Transverse colon (tissue), 4 donors: ENCODE measurements at regions not wholly inside any gene's neighbourhood (a gene's known extent, or its start where the extent isn't known, plus 50 kb on each side); places are given as distances from the start of the nearest gene placed in this dataset.

Experiments
- DNase-seq: peaks from one replicate; pipeline ENCODE4 v3.0.0-alpha.2; 2019
- H3K27ac ChIP-seq, 4 donors: fragments of 200-600 bp; sonication (generic); 2 replicates each; pipeline ENCODE4 v1.5.1; 2016 to 2018; ENCODE audit warnings: inconsistent platforms in 4 of 4
- H3K27me3 ChIP-seq: fragments of 200-600 bp; sonication (generic); 2 replicates; pipeline ENCODE4 v1.5.1; 2017; ENCODE audit warnings: inconsistent platforms
- H3K36me3 ChIP-seq, 4 donors: fragments of 200-600 bp; sonication (generic); 2 replicates each; pipeline ENCODE4 v1.5.1; 2017 to 2019; ENCODE audit warnings: inconsistent platforms in 4 of 4
- H3K4me1 ChIP-seq, 4 donors: fragments of 200-600 bp; sonication (generic); 2 replicates each; pipeline ENCODE4 v1.5.1; 2017 to 2020; ENCODE audit warnings: inconsistent platforms in 4 of 4
- H3K4me3 ChIP-seq, 4 donors: fragments of 200-600 bp; sonication (generic); 1 replicate in 1 of 4; 2 replicates in 3 of 4; pipeline versions ENCODE4 v1.5.1 to v1.6.1; 2017 to 2019; ENCODE audit warnings: inconsistent platforms in 4 of 4
- H3K9me3 ChIP-seq, 2 donors: fragments of 200-600 bp; sonication (generic); 2 replicates each; pipeline ENCODE4 v1.5.1; 2017 to 2019; ENCODE audit warnings: inconsistent platforms in 2 of 2
- CTCF ChIP-seq, 5 experiments: fragments of 200-600 bp in 3 of 5; fragments of 450-650 bp in 2 of 5; sonication (generic) in 3 of 5; IDR thresholded peaks; 1 replicate in 2 of 5; 2 replicates in 3 of 5; pipeline ENCODE4 v1.5.1; 2016 to 2017; ENCODE audit warnings: antibody characterized with exemption in 5 of 5, inconsistent platforms in 3 of 5, mild to moderate bottlenecking in 2 of 5, moderate library complexity in 1 of 5
- EP300 ChIP-seq: sonication (generic); formaldehyde crosslinking; IDR thresholded peaks from one replicate; pipeline ENCODE4 v1.6.1; 2017; ENCODE audit warnings: antibody characterized with exemption, low read depth
- POLR2A ChIP-seq: fragments of 450-650 bp; IDR thresholded peaks from one replicate; pipeline ENCODE4 v1.6.1; 2016; ENCODE audit warnings: antibody characterized with exemption, mild to moderate bottlenecking, moderate library complexity
- POLR2AphosphoS5 ChIP-seq, 3 donors: sonication (generic); formaldehyde crosslinking; IDR thresholded peaks; one replicate each; pipeline ENCODE4 v1.6.1; 2016; ENCODE audit warnings: antibody characterized with exemption in 3 of 3
- WGBS, 2 donors: methylation state at CpG; one replicate each; pipeline ENCODE4 v1.1.5; 2018; ENCODE audit warnings: low coverage in 1 of 2; 5-methylcytosine and 5-hydroxymethylcytosine counted together
- in situ Hi-C, 4 donors: fragments of 200-750 bp; cut with MboI; loops; one replicate each; pipeline versions ENCODE4 v1.15.0 to v1.15.1; 2017; ENCODE audit warnings: low sequenced_read_pairs in 3 of 4, low pct_ligation_motif_present in 1 of 4, low pct_unique_long_range_greater_than_20kb in 1 of 4
- intact Hi-C: fragments of 100-400 bp; cut with DNase I; formaldehyde crosslinking; loops from one replicate; pipeline ENCODE4 v1.15.1; 2023; ENCODE audit warnings: low total_unique reads

- Histone ChIP-seq H3K27ac (no peak overlapping the region), H3K4me3 (no peak overlapping the region), H3K9me3 (no peaks in the 10 kb centered on the region), H3K4me1 (peaks cover 0 to 5% (median 1%) of the 10 kb centered on the region in 4 donors), H3K27me3 (no peaks in the 10 kb centered on the region), H3K36me3 (no peaks in the 10 kb centered on the region)
- TF ChIP-seq POLR2A, result no peak
- TF ChIP-seq CTCF (IDR thresholded peaks at IDR 0.05), result no peak
- TF ChIP-seq POLR2AphosphoS5 (IDR thresholded peaks at IDR 0.05), result no peak
- TF ChIP-seq EP300, result no peak
- in situ Hi-C loops, result no loop called here
- DNase-seq, result no peak
- WGBS, 2 donors, result 85 to 88% methylated on average over 4 to 5 of the region's 5 CpGs
- intact Hi-C loops, result no loop called here
These were observed 242.6 kb upstream of the SOX4 start for GRCh38 chr6:21350926-21351325.

- intact Hi-C loops, result no loop called here
- Histone ChIP-seq H3K4me1 (peaks cover 0 to 5% (median 1%) of the 10 kb centered on the region in 4 donors), H3K9me3 (no peaks in the 10 kb centered on the region), H3K4me3 (no peak overlapping the region), H3K36me3 (no peaks in the 10 kb centered on the region), H3K27me3 (no peaks in the 10 kb centered on the region), H3K27ac (no peak overlapping the region)
- TF ChIP-seq EP300 (no peak), POLR2A (no peak), CTCF (IDR thresholded peaks at IDR 0.05) (no peak), POLR2AphosphoS5 (IDR thresholded peaks at IDR 0.05) (no peak)
- in situ Hi-C loops, result no loop called here
- WGBS, 2 donors, result 93 to 100% methylated on average over 1 to 2 of the region's 2 CpGs
- no peak for DNase-seq
These were observed 241.4 kb upstream of the SOX4 start for GRCh38 chr6:21352131-21352530.

- in situ Hi-C loops, result no loop called here
- Histone ChIP-seq H3K4me3 (no peak overlapping the region), H3K27me3 (no peaks in the 10 kb centered on the region), H3K9me3 (no peaks in the 10 kb centered on the region), H3K4me1 (peaks cover 0 to 2% (median 0%) of the 10 kb centered on the region in 4 donors), H3K36me3 (no peaks in the 10 kb centered on the region), H3K27ac (no peak overlapping the region)
- no peak for TF ChIP-seq CTCF (IDR thresholded peaks at IDR 0.05)
- no peak for TF ChIP-seq POLR2AphosphoS5 (IDR thresholded peaks at IDR 0.05)
- no peak for TF ChIP-seq EP300
- TF ChIP-seq POLR2A, result no peak
- peak; percentile 17 for DNase-seq
- intact Hi-C loops, result no loop called here
- WGBS, 2 donors, result 20 to 39% methylated on average over 1 to 3 of the region's 3 CpGs
These were observed 238.7 kb upstream of the SOX4 start for GRCh38 chr6:21354805-21355238.

GRCh38 chr6:21355638-21356037 lies 237.9 kb upstream of the SOX4 start:
- intact Hi-C loops, result no loop called here
- Histone ChIP-seq H3K36me3 (no peaks in the 10 kb centered on the region), H3K9me3 (no peaks in the 10 kb centered on the region), H3K4me3 (no peak overlapping the region), H3K27ac (no peak overlapping the region), H3K4me1 (peaks cover 0 to 2% (median 0%) of the 10 kb centered on the region in 4 donors), H3K27me3 (no peaks in the 10 kb centered on the region)
- no peak for DNase-seq
- in situ Hi-C loops, result no loop called here
- TF ChIP-seq CTCF (IDR thresholded peaks at IDR 0.05), result no peak
- no peak for TF ChIP-seq POLR2AphosphoS5 (IDR thresholded peaks at IDR 0.05)
- no peak for TF ChIP-seq POLR2A
- no peak for TF ChIP-seq EP300
- 92 to 100% methylated on average over 1 to 4 of the region's 4 CpGs for WGBS, 2 donors
